GM12878 (cell line): ENCODE measurements at regions not wholly inside any gene's neighbourhood (a gene's known extent, or its start where the extent isn't known, plus 50 kb on each side); places are given as distances from the start of the nearest gene placed in this dataset.

Source experiments
- ATAC-seq: fragments of 200-7000 bp; cut with Tn5 transposase; 3 replicates; pipeline ENCODE4 v1.9.1; 2020; ENCODE audit warnings: mild to moderate bottlenecking, moderate library complexity
- BruUV-seq: library from RNA; stranded (reverse); fragments of 400-500 nt; replicated peaks from 2 replicates; lab custom pipeline; 2021; lab: Mats Ljungman, UMichigan
- CTCF ChIA-PET: fragments of 300-600 bp; sonication (Branson Sonifier 250); formaldehyde crosslinking; extraction: SDS; loops from one replicate; lab custom pipeline; 2021; ENCODE audit warnings: inconsistent platforms; lab: Yijun Ruan, JAX
- POLR2A ChIA-PET: fragments of 350-600 bp; formaldehyde crosslinking; extraction: SDS; loops from one replicate; lab custom pipeline; 2021; ENCODE audit warnings: inconsistent platforms; lab: Charles Lee
- RAD21 ChIA-PET: fragments of 300-600 bp; sonication (Branson Sonifier 250); formaldehyde crosslinking; loops from one replicate; lab custom pipeline; 2023; ENCODE audit warnings: antibody characterized with exemption; ENCODE audit not compliant: unreplicated experiment; lab: Charles Lee
- SMC1A ChIA-PET: fragments of 300-600 bp; sonication (Branson Sonifier 250); formaldehyde crosslinking; loops from one replicate; lab custom pipeline; 2023; ENCODE audit not compliant: unreplicated experiment, uncharacterized antibody; lab: Charles Lee
- DNase-seq: peaks from one replicate; pipeline ENCODE4 v3.0.0-alpha.2; 2011; ENCODE audit warnings: low read depth, low spot score
- FAIRE-seq: peaks from 3 replicates; lab custom pipeline; 2011; peaks lifted over from hg19 to GRCh38; lab: Jason Lieb, UNC
- H2AFZ ChIP-seq: 2 replicates; pipeline ENCODE4 v1.6.0; 2011; ENCODE audit warnings: low read depth, low read length, control low read depth; ENCODE audit not compliant: control insufficient read depth
- H3K27ac ChIP-seq: 2 replicates; pipeline ENCODE4 v1.5.1; 2011; ENCODE audit warnings: control low read depth; ENCODE audit not compliant: control insufficient read depth, insufficient read depth
- H3K27me3 ChIP-seq, 2 experiments: replicated peaks in 1 of 2; 2 replicates each; pipeline versions ENCODE4 v1.6.0 to v1.6.1; 2011; ENCODE audit warnings: low read length in 1 of 2; ENCODE audit not compliant: control insufficient read depth in 2 of 2, insufficient read depth in 2 of 2
- H3K36me3 ChIP-seq, 2 experiments: 2 replicates each; pipeline ENCODE4 v1.5.1; 2011; ENCODE audit warnings: low read length in 1 of 2; ENCODE audit not compliant: control insufficient read depth in 2 of 2, insufficient read depth in 2 of 2
- H3K4me1 ChIP-seq: 2 replicates; pipeline ENCODE4 v1.6.1; 2011; ENCODE audit warnings: mild to moderate bottlenecking, low read length, moderate library complexity, mixed read lengths; ENCODE audit not compliant: control insufficient read depth, insufficient read depth
- H3K4me2 ChIP-seq: 2 replicates; pipeline ENCODE4 v1.6.0; 2011; ENCODE audit warnings: control low read depth; ENCODE audit not compliant: control insufficient read depth, insufficient read depth
- H3K4me3 ChIP-seq: fragments of 200-600 bp; sonication (generic); 2 replicates; pipeline ENCODE4 v1.5.1; 2016
- H3K79me2 ChIP-seq: 2 replicates; pipeline ENCODE4 v1.6.0; 2011; ENCODE audit warnings: low read length; ENCODE audit not compliant: control insufficient read depth, insufficient read depth
- H3K9ac ChIP-seq: 2 replicates; pipeline ENCODE4 v1.8.0; 2011; ENCODE audit warnings: low read length, control low read depth, mixed read lengths; ENCODE audit not compliant: control insufficient read depth, insufficient read depth
- H3K9me3 ChIP-seq: replicated peaks from 3 replicates; pipeline ENCODE4 v1.5.1; 2011; ENCODE audit warnings: mild to moderate bottlenecking, low read length; ENCODE audit not compliant: control insufficient read depth, insufficient read depth
- H4K20me1 ChIP-seq: 2 replicates; pipeline ENCODE4 v1.6.0; 2011; ENCODE audit not compliant: control insufficient read depth, insufficient read depth
- ATF2 ChIP-seq: IDR thresholded peaks from 2 replicates; pipeline ENCODE4 v1.6.1; 2012; ENCODE audit warnings: low read length, inconsistent platforms
- BACH1 ChIP-seq: fragments of 450-650 bp; IDR thresholded peaks from 2 replicates; pipeline ENCODE4 v1.6.1; 2017; ENCODE audit warnings: mild to moderate bottlenecking, borderline replicate concordance
- CEBPB ChIP-seq, 2 experiments: fragments of 150-350 bp in 1 of 2; IDR thresholded peaks; 2 replicates each; pipeline ENCODE4 v1.6.1; 2012 to 2014; ENCODE audit warnings: low read depth in 2 of 2, low read length in 2 of 2, borderline replicate concordance in 1 of 2, inconsistent platforms in 1 of 2
- CHD2 ChIP-seq: IDR thresholded peaks from 2 replicates; pipeline ENCODE4 v1.6.1; 2011; ENCODE audit warnings: low read depth, low read length, improper control_type of control experiment, borderline replicate concordance
- E4F1 ChIP-seq: fragments of 450-650 bp; IDR thresholded peaks from 2 replicates; pipeline ENCODE4 v1.6.1; 2018; ENCODE audit warnings: borderline replicate concordance, mild to moderate bottlenecking; ENCODE audit not compliant: partially characterized antibody
- FOS ChIP-seq: IDR thresholded peaks from 3 replicates; pipeline ENCODE4 v1.6.1; 2011; ENCODE audit warnings: borderline replicate concordance; ENCODE audit not compliant: insufficient read length; ENCODE audit errors: extremely low read depth
- IKZF1 ChIP-seq: fragments of 450-650 bp; conservative IDR thresholded peaks from 2 replicates; pipeline ENCODE4 v1.6.1; 2017; ENCODE audit warnings: antibody characterized with exemption, mild to moderate bottlenecking
- PAX5 ChIP-seq: IDR thresholded peaks from 2 replicates; pipeline ENCODE4 v1.6.1; 2011; ENCODE audit warnings: low read depth, low read length, borderline replicate concordance
- POU2F2 ChIP-seq: IDR thresholded peaks from 3 replicates; pipeline ENCODE4 v1.6.1; 2011; ENCODE audit warnings: low read depth, mild to moderate bottlenecking, low read length, borderline replicate concordance
- RUNX3 ChIP-seq: IDR thresholded peaks from 2 replicates; pipeline ENCODE4 v1.6.1; 2012; ENCODE audit warnings: low read length, inconsistent platforms
- SMAD1 ChIP-seq: fragments of 450-650 bp; IDR thresholded peaks from 2 replicates; pipeline ENCODE4 v1.6.1; 2018; ENCODE audit warnings: mild to moderate bottlenecking, low read depth; ENCODE audit not compliant: partially characterized antibody
- ZNF217 ChIP-seq: fragments of 450-650 bp; IDR thresholded peaks from 2 replicates; pipeline ENCODE4 v1.6.1; 2017; ENCODE audit warnings: antibody characterized with exemption, mild to moderate bottlenecking
- ZNF622 ChIP-seq: fragments of 450-650 bp; IDR thresholded peaks from 2 replicates; pipeline ENCODE4 v1.6.1; 2017; ENCODE audit warnings: mild to moderate bottlenecking, inconsistent platforms
- WGBS: methylation state at CpG from one replicate; pipeline ENCODE4 v1.1.6; 2016; ENCODE audit warnings: low lambda C conversion rate; ENCODE audit not compliant: insufficient replicate concordance, insufficient coverage; ENCODE audit errors: missing lambda C conversion rate; 5-methylcytosine and 5-hydroxymethylcytosine counted together
- in situ Hi-C: fragments of 300-500 bp; cut with MboI; formaldehyde crosslinking; loops from 9 replicates; pipeline ENCODE4 v1.14.3; 2018; ENCODE audit warnings: mixed read lengths
- intact Hi-C: fragments of 100-400 bp; cut with micrococcal nuclease; formaldehyde crosslinking; loops from one replicate; pipeline ENCODE4 v1.14.2; 2022; ENCODE audit not compliant: unreplicated experiment

- ATAC-seq (no peak), FAIRE-seq (no peak), DNase-seq (no peak)
- in situ Hi-C loops: no loop called here
- TF ChIP-seq ATF2 (no peak), E4F1 (no peak), IKZF1 (no peak), FOS (no peak), PAX5 (no peak), BACH1 (no peak), CEBPB (IDR thresholded peaks at IDR 0.05; ENCODE audit: borderline replicate concordance in 1 of 2, low read depth in 2 of 2, low read length in 2 of 2) (no peak), ZNF217 (no peak), SMAD1 (no peak), RUNX3 (no peak), POU2F2 (no peak), ZNF622 (no peak), CHD2 (no peak)
- H2AFZ ChIP-seq: no peak overlapping the region
- ChIA-PET POLR2A (no interaction called here), SMC1A (no interaction called here), CTCF (interaction anchor here (0.6 kb wide), 1 partner anchor 232 kb away, joined by 3 read pairs; no protein-coding TSS in a partner anchor), RAD21 (no interaction called here)
- H3K27ac ChIP-seq: no peak overlapping the region
- H3K79me2 ChIP-seq: no peaks in the 10 kb centered on the region
- no peak overlapping the region for H3K4me2 ChIP-seq
- BruUV-seq: no TSS peak
- H3K9me3 ChIP-seq: no peaks in the 10 kb centered on the region
- H3K4me3 ChIP-seq: no peak overlapping the region
- H3K27me3 ChIP-seq: no peaks in the 10 kb centered on the region
- peaks cover 3% of the 10 kb centered on the region; the same call in 1 of the 2 replicates for H3K4me1 ChIP-seq
- intact Hi-C loops: no loop called here
- no peak overlapping the region for H3K9ac ChIP-seq
- H3K36me3 ChIP-seq: no peaks in the 10 kb centered on the region
- 0% methylated on average over 1 of the region's 1 CpG for WGBS
- H4K20me1 ChIP-seq: no peaks in the 10 kb centered on the region
Measured at GRCh38 chr21:35142036-35142815, 93.1 kb upstream of the RUNX1 start.
